Stimulated activated CD4-positive, alpha-beta T cell treated with anti-CD3 and anti-CD28 coated beads, Interleukin-1b, Interleukin-23, amount 100 ng/mL, for 1 hour (primary cell): ENCODE measurements at regions not wholly inside any gene's neighbourhood (a gene's known extent, or its start where the extent isn't known, plus 50 kb on each side); places are given as distances from the start of the nearest gene placed in this dataset.

ENCODE experiments used
- DNase-seq, 2 donors: peaks; one replicate each; pipeline ENCODE4 v3.0.0-alpha.2; 2020; ENCODE audit warnings: low read depth in 2 of 2

- no peak for DNase-seq
These were observed 74.1 kb upstream of the ARHGAP20 start for GRCh38 chr11:110786226-110786902.

DNA sequence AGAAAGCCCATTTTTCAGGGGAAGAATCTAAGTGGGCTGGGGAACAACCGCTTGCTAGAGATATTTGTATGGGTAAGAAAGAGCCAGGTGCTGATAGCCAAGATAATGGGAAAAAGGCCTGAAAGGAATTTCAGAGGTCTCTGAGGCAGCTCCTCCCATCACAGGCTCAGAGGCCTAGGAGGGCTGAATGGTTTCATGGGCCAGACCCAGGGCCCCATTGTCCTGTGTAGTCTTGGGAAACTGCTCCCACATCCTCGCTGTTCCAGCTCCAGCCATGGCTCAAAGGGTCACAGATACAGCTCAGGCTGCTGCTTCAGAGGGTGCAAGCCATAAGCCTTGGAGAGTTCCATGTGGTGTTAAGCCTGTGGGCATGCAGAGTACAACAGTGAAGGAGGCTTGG, 73.2 kb upstream of the ARHGAP20 start:
- DNase-seq: no peak

DNA sequence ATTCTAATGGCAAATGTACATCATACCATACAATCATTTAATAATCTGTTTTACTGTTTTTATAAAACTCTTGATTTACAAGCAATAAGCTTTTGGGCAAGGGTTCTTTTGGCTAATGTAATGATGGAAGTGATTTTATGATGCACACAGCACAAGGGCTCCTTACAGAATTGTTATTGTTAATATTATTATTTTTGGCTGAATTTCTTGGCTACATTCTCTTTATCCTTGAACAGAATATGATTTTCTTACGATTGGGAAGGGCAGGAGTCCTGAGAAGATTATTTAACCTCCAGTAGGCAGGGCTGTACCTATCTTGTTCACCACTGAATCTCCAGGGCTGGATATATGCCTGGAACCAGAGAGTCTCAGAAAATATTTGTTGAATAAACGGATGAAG, 70.4 kb upstream of the ARHGAP20 start:
- no peak for DNase-seq

DNA sequence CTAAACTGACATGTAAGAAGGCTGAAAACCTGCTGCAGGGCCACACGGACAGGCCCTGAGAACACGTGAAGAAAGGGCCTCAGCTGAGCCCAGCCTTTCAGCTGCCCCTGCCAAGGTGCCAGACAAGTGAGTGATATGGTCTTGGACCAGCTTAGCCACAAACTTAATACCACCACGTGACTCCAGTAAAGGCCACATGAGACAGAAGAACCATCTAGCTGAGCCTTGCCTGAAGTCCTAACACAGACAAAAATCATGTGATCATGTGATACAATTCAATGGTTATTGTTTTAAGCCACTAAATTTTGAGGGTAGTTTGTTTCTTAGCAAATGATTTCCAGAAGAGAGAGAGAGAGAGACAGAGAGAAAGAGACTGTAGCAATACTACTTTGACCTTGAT, 66.9 kb upstream of the ARHGAP20 start:
- no peak for DNase-seq

GRCh38 chr11:110778343-110778742, 66.1 kb upstream of the ARHGAP20 start:
- no peak for DNase-seq

DNA sequence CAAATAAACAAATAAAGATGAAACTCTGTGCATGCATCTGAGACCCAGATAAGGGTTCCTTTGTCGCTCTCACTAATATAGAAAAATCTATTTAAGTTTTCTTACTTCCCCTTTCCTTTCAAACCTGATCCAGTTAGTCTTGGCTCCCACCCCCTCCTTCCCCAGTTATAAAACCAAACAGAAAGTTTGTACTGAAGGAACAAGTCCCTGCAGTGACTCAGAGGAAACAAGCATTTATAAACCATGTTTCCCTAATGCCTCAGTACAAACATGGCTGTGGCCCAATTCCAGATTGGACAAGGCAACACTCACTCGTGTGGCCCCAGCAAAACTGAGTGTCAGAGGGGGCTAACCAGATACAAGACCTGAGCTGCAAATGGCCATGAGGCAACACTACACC, 65.5 kb upstream of the ARHGAP20 start:
- no peak for DNase-seq

GRCh38 chr11:110776081-110776480, 63.8 kb upstream of the ARHGAP20 start:
- no peak for DNase-seq

GRCh38 chr11:110774138-110775014, 62.1 kb upstream of the ARHGAP20 start:
- no peak for DNase-seq

- no peak for DNase-seq
These were observed 61.2 kb upstream of the ARHGAP20 start for GRCh38 chr11:110773442-110773841.

GRCh38 chr11:110772863-110773262, 60.6 kb upstream of the ARHGAP20 start:
- DNase-seq: no peak

DNA sequence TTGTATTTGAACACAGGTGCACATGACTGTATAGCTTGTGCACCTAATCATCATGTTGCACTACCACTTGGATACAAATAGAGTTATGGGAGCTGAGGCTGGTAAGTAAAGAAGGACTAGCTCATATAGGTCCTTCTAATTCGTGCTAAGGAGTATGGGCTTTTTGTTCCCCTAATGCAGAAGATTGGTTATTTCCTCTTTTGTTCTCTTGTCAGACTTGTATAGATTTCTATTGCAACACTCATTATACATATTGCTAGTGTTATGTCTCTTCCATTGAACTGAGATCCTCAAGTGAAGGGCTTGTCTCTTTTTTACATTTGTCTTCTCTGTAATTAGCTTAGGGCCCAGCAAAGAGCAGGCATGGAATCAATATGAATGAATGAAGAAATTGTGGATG, 54.1 kb upstream of the ARHGAP20 start:
- no peak for DNase-seq

GRCh38 chr11:110764485-110764884, 52.2 kb upstream of the ARHGAP20 start:
- no peak for DNase-seq

DNA sequence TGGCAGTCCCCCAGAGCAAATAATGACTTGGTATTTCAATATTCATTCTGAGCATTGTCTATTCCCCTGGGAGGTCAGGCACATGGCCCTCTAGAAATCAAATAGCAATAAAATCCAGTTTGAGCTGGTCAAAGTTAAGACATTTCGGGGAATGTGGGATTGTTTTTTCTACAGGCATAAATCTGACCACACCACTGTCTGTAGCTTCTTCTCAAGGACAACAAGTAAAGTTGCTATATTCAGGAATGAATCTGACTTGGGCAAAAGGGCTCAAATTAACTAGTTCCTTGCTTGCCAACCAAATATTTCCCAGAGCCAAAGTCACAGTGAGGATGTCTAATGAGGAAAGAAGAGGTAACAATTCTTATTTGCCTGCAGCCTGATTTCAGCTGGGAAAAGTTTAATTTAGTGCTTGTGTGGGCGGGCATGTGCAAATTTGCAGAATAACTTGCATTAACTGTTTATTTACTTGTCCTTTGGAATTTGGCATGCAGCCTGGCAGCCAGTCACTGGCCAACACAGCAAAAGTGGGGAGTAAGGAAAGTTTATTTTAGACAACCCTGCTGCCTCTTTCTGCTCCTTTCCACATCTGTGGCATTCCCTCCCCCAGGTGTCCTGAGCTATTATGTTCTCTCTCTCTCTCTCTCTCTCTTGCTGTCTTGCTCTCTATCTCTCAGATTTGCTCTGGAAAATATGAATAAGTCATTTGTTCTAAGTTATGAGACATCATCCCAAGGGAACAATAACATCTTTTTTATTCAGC, 51.2 kb upstream of the ARHGAP20 start:
- no peak for DNase-seq

GRCh38 chr11:110762590-110762989, 50.4 kb upstream of the ARHGAP20 start:
- no peak for DNase-seq
